SK-N-MC (cell line): ENCODE measurements at regions not wholly inside any gene's neighbourhood (a gene's known extent, or its start where the extent isn't known, plus 50 kb on each side); places are given as distances from the start of the nearest gene placed in this dataset.

Source experiments
- DNase-seq: peaks from one replicate; pipeline ENCODE4 v3.0.0-alpha.2; 2011; ENCODE audit warnings: low read depth, low spot score
- H3K27ac ChIP-seq: fragments of 200-600 bp; sonication (generic); 2 replicates; pipeline ENCODE4 v1.5.1; 2016; ENCODE audit warnings: mixed run types
- H3K36me3 ChIP-seq: fragments of 200-600 bp; sonication (generic); 2 replicates; pipeline ENCODE4 v1.6.1; 2017; ENCODE audit warnings: antibody characterized with exemption, low read length, mixed read lengths; ENCODE audit not compliant: insufficient read depth
- H3K4me3 ChIP-seq: fragments of 200-600 bp; sonication (generic); 2 replicates; pipeline ENCODE4 v1.5.1; 2016
- H3K9ac ChIP-seq: fragments of 200-600 bp; sonication (generic); 2 replicates; pipeline ENCODE4 v1.8.0; 2017; ENCODE audit warnings: mixed run types, mixed read lengths; ENCODE audit not compliant: insufficient read length
- H3K9me3 ChIP-seq: fragments of 200-600 bp; sonication (generic); 2 replicates; pipeline ENCODE4 v1.6.1; 2017; ENCODE audit warnings: low read depth, mild to moderate bottlenecking, antibody characterized with exemption, low read length, moderate library complexity, mixed read lengths
- EZH2 ChIP-seq: fragments of 200-600 bp; sonication (generic); IDR thresholded peaks from one replicate; pipeline ENCODE4 v1.6.1; 2017; ENCODE audit warnings: antibody characterized with exemption
- FOXP2 ChIP-seq: optimal IDR thresholded peaks from 2 replicates; pipeline ENCODE3; 2011; ENCODE audit warnings: mild to moderate bottlenecking, moderate library complexity; ENCODE audit not compliant: insufficient read depth; ENCODE audit errors: extremely low read length, control extremely low read depth
- POLR2AphosphoS5 ChIP-seq: IDR thresholded peaks from 2 replicates; pipeline ENCODE4 v1.6.1; 2012; ENCODE audit warnings: mild to moderate bottlenecking, low read depth, low read length, borderline replicate concordance

DNA sequence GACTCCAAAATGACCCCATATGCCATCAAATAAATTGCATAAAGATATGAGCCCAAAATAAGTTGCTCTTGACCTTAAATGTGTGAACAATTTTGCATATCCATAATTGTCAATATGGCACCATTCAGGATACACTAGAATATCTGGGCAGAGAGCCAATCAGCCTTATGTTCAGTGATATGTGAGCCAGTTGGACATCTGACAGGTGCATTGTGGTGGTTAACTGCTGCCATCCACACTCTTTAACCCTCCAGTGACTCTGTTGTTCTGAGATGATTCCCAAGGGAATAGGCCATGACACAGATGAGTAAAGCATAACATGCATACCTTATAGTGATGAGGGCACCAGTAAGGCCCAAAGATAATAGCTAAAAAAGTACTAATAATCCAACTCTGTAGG, 500.1 kb downstream of the PCDH18 start:
- no peak for DNase-seq
- TF ChIP-seq FOXP2 (no peak), POLR2AphosphoS5 (no peak), EZH2 (no peak)
- Histone ChIP-seq H3K9ac (no peak overlapping the region), H3K36me3 (no peaks in the 10 kb centered on the region), H3K4me3 (no peak overlapping the region), H3K9me3 (no peaks in the 10 kb centered on the region), H3K27ac (no peak overlapping the region)

DNA sequence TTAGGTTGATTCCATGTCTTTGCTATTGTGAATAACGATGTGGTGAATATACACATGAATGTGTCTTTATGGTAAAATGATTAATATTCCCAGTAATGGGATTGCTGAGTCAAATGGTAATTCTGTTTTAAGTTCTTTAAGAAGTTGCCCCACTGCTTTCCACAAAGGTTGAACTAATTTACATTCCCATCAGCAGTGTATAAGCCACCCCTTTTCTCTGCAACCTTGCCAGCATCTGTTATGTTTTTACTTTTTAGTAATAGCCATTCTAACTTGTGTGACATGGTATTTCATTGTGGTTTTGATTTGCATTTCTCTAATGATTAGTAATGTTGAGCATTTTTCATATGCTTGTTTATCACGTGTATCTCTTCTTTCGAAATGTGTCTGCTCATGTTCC, 503.3 kb downstream of the PCDH18 start:
- Histone ChIP-seq H3K9me3 (no peaks in the 10 kb centered on the region), H3K36me3 (no peaks in the 10 kb centered on the region), H3K4me3 (no peak overlapping the region), H3K27ac (no peak overlapping the region), H3K9ac (no peak overlapping the region)
- no peak for TF ChIP-seq POLR2AphosphoS5
- TF ChIP-seq EZH2, result no peak
- no peak for TF ChIP-seq FOXP2
- DNase-seq, result no peak

GRCh38 chr4:137025484-137026059, 506.7 kb downstream of the PCDH18 start:
- TF ChIP-seq POLR2AphosphoS5 (no peak), EZH2 (no peak), FOXP2 (no peak)
- no peak for DNase-seq
- Histone ChIP-seq H3K4me3 (no peak overlapping the region), H3K9ac (no peak overlapping the region), H3K9me3 (no peaks in the 10 kb centered on the region), H3K27ac (no peak overlapping the region), H3K36me3 (no peaks in the 10 kb centered on the region)

- no peak overlapping the region for H3K4me3 ChIP-seq
- no peak overlapping the region for H3K9ac ChIP-seq
- H3K9me3 ChIP-seq, result no peaks in the 10 kb centered on the region
- no peaks in the 10 kb centered on the region for H3K36me3 ChIP-seq
- no peak overlapping the region for H3K27ac ChIP-seq
- TF ChIP-seq FOXP2 (no peak), EZH2 (no peak), POLR2AphosphoS5 (no peak)
- DNase-seq, result no peak
Measured at GRCh38 chr4:137015426-137016409, 516.6 kb downstream of the PCDH18 start.

DNA sequence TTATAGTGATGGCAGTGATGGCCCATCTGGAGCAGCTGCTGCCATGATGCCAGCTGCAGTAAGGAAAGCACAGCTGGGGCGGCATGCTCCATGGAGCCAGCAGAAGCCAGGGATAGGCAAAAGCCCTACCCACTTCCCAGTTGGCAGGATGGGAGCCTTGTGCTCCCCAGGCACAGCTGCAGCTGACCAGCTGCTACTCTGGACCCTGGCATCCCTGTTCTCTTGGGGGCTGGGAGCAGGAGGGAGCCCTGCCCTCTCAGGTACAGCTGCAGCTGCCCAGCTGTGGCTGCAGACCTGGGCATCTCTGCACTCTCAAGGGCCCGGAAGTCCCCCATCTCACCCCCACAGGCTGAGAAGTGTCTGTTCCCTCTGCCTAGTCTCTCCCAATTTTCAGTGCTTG, 531.9 kb downstream of the PCDH18 start:
- Histone ChIP-seq H3K9me3 (no peaks in the 10 kb centered on the region), H3K4me3 (no peak overlapping the region), H3K27ac (no peak overlapping the region), H3K36me3 (no peaks in the 10 kb centered on the region), H3K9ac (no peak overlapping the region)
- DNase-seq, result no peak
- no peak for TF ChIP-seq EZH2
- TF ChIP-seq POLR2AphosphoS5, result no peak
- no peak for TF ChIP-seq FOXP2

DNA sequence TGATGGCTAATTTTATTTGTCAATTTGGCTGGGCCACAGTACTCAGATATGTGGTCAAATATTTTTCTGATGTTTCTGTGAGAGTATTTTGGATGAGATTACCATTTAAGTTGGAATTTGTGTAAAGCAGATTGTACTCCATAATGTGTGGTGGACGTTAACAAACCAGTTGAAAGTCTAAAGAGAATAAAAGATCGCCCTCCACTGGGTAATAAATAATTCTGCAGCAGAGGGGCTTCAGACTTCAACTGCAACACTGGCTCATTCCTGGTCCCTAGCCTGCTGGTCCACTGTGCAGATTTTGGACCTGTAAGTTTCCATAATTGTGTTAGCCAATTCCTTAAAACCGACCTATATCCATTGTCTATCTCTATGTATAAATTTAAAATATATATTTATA, 540.3 kb downstream of the PCDH18 start:
- no peak for DNase-seq
- H3K9me3 ChIP-seq, result no peaks in the 10 kb centered on the region
- H3K4me3 ChIP-seq, result no peak overlapping the region
- TF ChIP-seq EZH2 (no peak), FOXP2 (no peak), POLR2AphosphoS5 (no peak)
- H3K9ac ChIP-seq, result no peak overlapping the region
- no peak overlapping the region for H3K27ac ChIP-seq
- H3K36me3 ChIP-seq, result no peaks in the 10 kb centered on the region

DNA sequence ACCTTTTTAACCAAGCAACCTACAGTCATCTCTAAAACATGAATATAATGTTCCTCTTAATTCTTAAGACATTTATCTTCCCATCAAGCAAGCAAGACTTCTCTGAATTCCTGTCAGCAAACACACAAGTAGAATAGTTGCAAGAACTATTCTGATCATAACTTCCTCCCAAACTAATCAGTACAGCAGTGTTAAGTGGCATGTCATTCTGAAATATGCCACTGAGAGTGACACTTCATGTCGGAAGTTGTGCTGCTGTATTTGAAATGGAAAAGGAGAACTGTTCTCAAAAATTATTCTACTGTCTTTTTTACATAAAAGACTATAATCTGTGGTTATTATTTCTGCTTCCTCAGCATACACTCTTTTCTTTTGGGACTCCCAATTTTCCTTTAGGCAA, 546.6 kb downstream of the PCDH18 start:
- H3K27ac ChIP-seq, result no peak overlapping the region
- no peak overlapping the region for H3K4me3 ChIP-seq
- TF ChIP-seq POLR2AphosphoS5 (no peak), EZH2 (no peak), FOXP2 (no peak)
- no peaks in the 10 kb centered on the region for H3K36me3 ChIP-seq
- H3K9ac ChIP-seq, result no peak overlapping the region
- no peaks in the 10 kb centered on the region for H3K9me3 ChIP-seq
- no peak for DNase-seq

DNA sequence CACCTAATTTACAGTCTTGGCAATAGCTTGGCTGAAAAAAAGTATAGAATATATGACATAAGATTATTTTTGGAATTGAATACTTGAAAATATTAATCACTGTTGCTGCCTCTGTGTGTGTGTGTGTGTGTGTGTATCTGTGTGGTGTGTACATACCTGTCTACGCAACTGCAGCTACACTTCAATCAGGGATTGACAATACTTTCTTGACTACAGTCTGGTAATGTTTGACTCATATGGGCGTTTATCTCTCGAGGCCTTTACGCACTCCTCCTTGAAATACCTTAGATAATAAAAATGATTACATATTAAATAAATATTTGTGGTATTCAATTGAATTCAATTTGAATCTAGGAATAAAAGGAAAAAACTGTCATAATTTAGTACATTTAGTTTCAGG, 565.2 kb downstream of the PCDH18 start:
- Histone ChIP-seq H3K9me3 (no peaks in the 10 kb centered on the region; the same call in 1 of the 2 replicates), H3K27ac (no peak overlapping the region), H3K4me3 (no peak overlapping the region), H3K36me3 (no peaks in the 10 kb centered on the region), H3K9ac (no peak overlapping the region)
- TF ChIP-seq EZH2 (no peak), FOXP2 (no peak), POLR2AphosphoS5 (no peak)
- no peak for DNase-seq
